ENCODE measurements at regions not wholly inside any gene's neighbourhood (a gene's known extent, or its start where the extent isn't known, plus 50 kb on each side); places are given as distances from the start of the nearest gene placed in this dataset.

GRCh38 chr10:124239134-124239533 lies 145.7 kb upstream of the CHST15 start:
- ChIA-PET SMC1A (ENCODE audit: uncharacterized antibody, unreplicated experiment) (no interaction called here), RAD21 (ENCODE audit: unreplicated experiment) (no interaction called here), POLR2A (no interaction called here), CTCF (interaction anchor here (1.0 kb wide), 1 partner anchor 14 kb away, joined by 4 read pairs; no protein-coding TSS in a partner anchor)
- H4K20me1 ChIP-seq (ENCODE audit: control insufficient read depth, insufficient read depth): no peaks in the 10 kb centered on the region
- no peaks in the 10 kb centered on the region for H3K79me2 ChIP-seq (ENCODE audit: control insufficient read depth, insufficient read depth, low read length)
- ATAC-seq (no peak), FAIRE-seq (no peak), DNase-seq (ENCODE audit: low read depth, low spot score) (no peak)
- intact Hi-C loops (cut with micrococcal nuclease; ENCODE audit: unreplicated experiment) (no loop called here), in situ Hi-C loops (cut with MboI) (no loop called here)
- 91% methylated on average over 2 of the region's 2 CpGs for WGBS (ENCODE audit: insufficient coverage, insufficient replicate concordance, low lambda C conversion rate, missing lambda C conversion rate)
- H3K9ac ChIP-seq (ENCODE audit: control insufficient read depth, insufficient read depth, low read length): no peak overlapping the region
- no peak overlapping the region for H2AFZ ChIP-seq (ENCODE audit: control insufficient read depth, low read depth, low read length)
- H3K4me3 ChIP-seq: no peak overlapping the region
- H3K4me2 ChIP-seq (ENCODE audit: control insufficient read depth, insufficient read depth): no peak overlapping the region
- no peak for TF ChIP-seq BCL3 (IDR thresholded peaks at IDR 0.05; ENCODE audit: borderline replicate concordance, insufficient read depth, low read depth, low read length, poor library complexity, severe bottlenecking)
- TF ChIP-seq SMARCA5 (IDR thresholded peaks at IDR 0.05): no peak
- H3K27ac ChIP-seq (ENCODE audit: control insufficient read depth, insufficient read depth): no peak overlapping the region
- no TSS peak for BruUV-seq (replicated peaks)
- H3K9me3 ChIP-seq (replicated peaks; ENCODE audit: control insufficient read depth, insufficient read depth, low read length): no peaks in the 10 kb centered on the region
- no peaks in the 10 kb centered on the region for H3K4me1 ChIP-seq (ENCODE audit: control insufficient read depth, insufficient read depth, low read length)
- H3K36me3 ChIP-seq (ENCODE audit: control insufficient read depth in 2 of 2, insufficient read depth in 2 of 2, low read length in 1 of 2): no peaks in the 10 kb centered on the region
- no peaks in the 10 kb centered on the region; a peak in 1 of 4 replicates for H3K27me3 ChIP-seq (replicated peaks in 1 of 2; ENCODE audit: control insufficient read depth in 2 of 2, insufficient read depth in 2 of 2, low read length in 1 of 2)

GRCh38 chr10:124238367-124238766 lies 145.0 kb upstream of the CHST15 start:
- ChIA-PET SMC1A (ENCODE audit: uncharacterized antibody, unreplicated experiment) (interaction anchor here (0.7 to 1.0 kb wide), 2 partner anchors 14 to 46 kb away, joined by 3 read pairs; no protein-coding TSS in a partner anchor), POLR2A (no interaction called here), RAD21 (ENCODE audit: unreplicated experiment) (no interaction called here), CTCF (interaction anchor here (0.6 to 1.1 kb wide), 3 partner anchors 14 to 242 kb away, joined by 3 to 4 read pairs (median 3); no protein-coding TSS in a partner anchor)
- 85% methylated on average over 8 of the region's 8 CpGs for WGBS (ENCODE audit: insufficient coverage, insufficient replicate concordance, low lambda C conversion rate, missing lambda C conversion rate)
- no TSS peak for BruUV-seq (replicated peaks)
- Histone ChIP-seq H3K4me2 (ENCODE audit: control insufficient read depth, insufficient read depth) (no peak overlapping the region), H3K27me3 (replicated peaks in 1 of 2; ENCODE audit: control insufficient read depth in 2 of 2, insufficient read depth in 2 of 2, low read length in 1 of 2) (no peaks in the 10 kb centered on the region; a peak in 1 of 4 replicates), H3K27ac (ENCODE audit: control insufficient read depth, insufficient read depth) (no peak overlapping the region), H3K9ac (ENCODE audit: control insufficient read depth, insufficient read depth, low read length) (no peak overlapping the region), H4K20me1 (ENCODE audit: control insufficient read depth, insufficient read depth) (no peaks in the 10 kb centered on the region), H3K4me1 (ENCODE audit: control insufficient read depth, insufficient read depth, low read length) (no peaks in the 10 kb centered on the region), H3K9me3 (replicated peaks; ENCODE audit: control insufficient read depth, insufficient read depth, low read length) (no peaks in the 10 kb centered on the region), H3K4me3 (no peak overlapping the region), H3K79me2 (ENCODE audit: control insufficient read depth, insufficient read depth, low read length) (no peaks in the 10 kb centered on the region), H2AFZ (ENCODE audit: control insufficient read depth, low read depth, low read length) (no peak overlapping the region), H3K36me3 (ENCODE audit: control insufficient read depth in 2 of 2, insufficient read depth in 2 of 2, low read length in 1 of 2) (no peaks in the 10 kb centered on the region)
- intact Hi-C loops (cut with micrococcal nuclease; ENCODE audit: unreplicated experiment) (no loop called here), in situ Hi-C loops (cut with MboI) (no loop called here)
- no peak for DNase-seq (ENCODE audit: low read depth, low spot score)
- FAIRE-seq: no peak
- no peak for TF ChIP-seq ZNF622 (IDR thresholded peaks at IDR 0.05)
- TF ChIP-seq MLLT1 (IDR thresholded peaks at IDR 0.05): no peak
- TF ChIP-seq ZBTB4 (CRISPR knock-in tag; IDR thresholded peaks at IDR 0.05): no peak
- TF ChIP-seq NBN (IDR thresholded peaks at IDR 0.05): no peak
- no peak for TF ChIP-seq NRF1 (conservative IDR thresholded peaks at IDR 0.05; ENCODE audit: low read depth, low read length)
- no peak for TF ChIP-seq CEBPB (IDR thresholded peaks at IDR 0.05; ENCODE audit: borderline replicate concordance in 1 of 2, low read depth in 2 of 2, low read length in 2 of 2)
- no peak for TF ChIP-seq ESRRA (IDR thresholded peaks at IDR 0.05; ENCODE audit: low read length)
- no peak for TF ChIP-seq POU2F2 (IDR thresholded peaks at IDR 0.05; ENCODE audit: borderline replicate concordance, low read depth, low read length)
- no peak for ATAC-seq

Measured in GM12878 (cell line).